Fibroblast of the conjunctiva (primary cell): ENCODE measurements at regions not wholly inside any gene's neighbourhood (a gene's known extent, or its start where the extent isn't known, plus 50 kb on each side); places are given as distances from the start of the nearest gene placed in this dataset.

Experiments
- DNase-seq: peaks from one replicate; pipeline ENCODE4 v3.0.0-alpha.2; 2010; ENCODE audit warnings: low read depth

- DNase-seq = no peak
Measured at GRCh38 chr3:31461426-31461825, 71.3 kb upstream of the STT3B start.

- DNase-seq = no peak
Measured at GRCh38 chr3:31462050-31462569, 70.6 kb upstream of the STT3B start.

GRCh38 chr3:31465999-31466398 is 66.7 kb upstream of the STT3B start:
- no peak for DNase-seq

- no peak for DNase-seq
Measured at GRCh38 chr3:31466866-31467265, 65.9 kb upstream of the STT3B start.

- DNase-seq = no peak
Measured at GRCh38 chr3:31468433-31468832, 64.3 kb upstream of the STT3B start.

- no peak for DNase-seq
Measured at GRCh38 chr3:31469385-31469784, 63.3 kb upstream of the STT3B start.

- DNase-seq = no peak
Measured at GRCh38 chr3:31472479-31473390, 60.0 kb upstream of the STT3B start.

- DNase-seq = no peak
Measured at GRCh38 chr3:31476209-31476608, 56.5 kb upstream of the STT3B start.

GRCh38 chr3:31479431-31479830 is 53.3 kb upstream of the STT3B start:
- DNase-seq = no peak

GRCh38 chr3:31481697-31482096 is 51.0 kb upstream of the STT3B start:
- no peak for DNase-seq

- DNase-seq = no peak
Measured at GRCh38 chr3:31482493-31483200, 50.1 kb upstream of the STT3B start.
